HG02938 (cell line): ENCODE measurements at regions not wholly inside any gene's neighbourhood (a gene's known extent, or its start where the extent isn't known, plus 50 kb on each side); places are given as distances from the start of the nearest gene placed in this dataset.

ENCODE experiments used
- ATAC-seq: cut with Tn5 transposase; IDR thresholded peaks from one replicate; pipeline ENCODE4 v1.9.1; 2021; ENCODE audit warnings: mild to moderate bottlenecking, moderate library complexity; ENCODE audit not compliant: unreplicated experiment

- no peak for ATAC-seq
Measured at GRCh38 chr1:81496349-81496748, 304.4 kb upstream of the ADGRL2 start.

- no peak for ATAC-seq
Measured at GRCh38 chr1:81493102-81493869, 307.4 kb upstream of the ADGRL2 start.

- no peak for ATAC-seq
Measured at GRCh38 chr1:81492628-81493027, 308.1 kb upstream of the ADGRL2 start.

- ATAC-seq, result no peak
Measured at GRCh38 chr1:81490614-81491013, 310.1 kb upstream of the ADGRL2 start.

- ATAC-seq, result no peak
Measured at GRCh38 chr1:81489372-81489934, 311.3 kb upstream of the ADGRL2 start.

GRCh38 chr1:81484284-81484683, 316.4 kb upstream of the ADGRL2 start:
- no peak for ATAC-seq

GRCh38 chr1:81478219-81478618, 322.5 kb upstream of the ADGRL2 start:
- no peak for ATAC-seq

- no peak for ATAC-seq
Measured at GRCh38 chr1:81477710-81478109, 323.0 kb upstream of the ADGRL2 start.

GRCh38 chr1:81472387-81472786, 328.3 kb upstream of the ADGRL2 start:
- no peak for ATAC-seq

GRCh38 chr1:81471255-81471654, 329.5 kb upstream of the ADGRL2 start:
- no peak for ATAC-seq

- ATAC-seq, result no peak
Measured at GRCh38 chr1:81470275-81470674, 330.5 kb upstream of the ADGRL2 start.

GRCh38 chr1:81467383-81467782, 333.4 kb upstream of the ADGRL2 start:
- no peak for ATAC-seq

GRCh38 chr1:81466961-81467360, 333.8 kb upstream of the ADGRL2 start:
- ATAC-seq, result no peak

- ATAC-seq, result no peak
Measured at GRCh38 chr1:81463936-81464837, 336.5 kb upstream of the ADGRL2 start.

- ATAC-seq, result no peak
Measured at GRCh38 chr1:81459043-81459442, 341.7 kb upstream of the ADGRL2 start.

GRCh38 chr1:81458186-81458585, 342.5 kb upstream of the ADGRL2 start:
- no peak for ATAC-seq

- no peak for ATAC-seq
Measured at GRCh38 chr1:81455481-81455880, 345.3 kb upstream of the ADGRL2 start.

GRCh38 chr1:81453971-81454370, 346.8 kb upstream of the ADGRL2 start:
- ATAC-seq, result no peak

- ATAC-seq, result no peak
Measured at GRCh38 chr1:81453367-81453703, 347.4 kb upstream of the ADGRL2 start.

- ATAC-seq, result no peak
Measured at GRCh38 chr1:81452693-81453366, 347.9 kb upstream of the ADGRL2 start.

GRCh38 chr1:81449786-81450185, 350.9 kb upstream of the ADGRL2 start:
- no peak for ATAC-seq
